HepG2 (cell line): ENCODE measurements at regions not wholly inside any gene's neighbourhood (a gene's known extent, or its start where the extent isn't known, plus 50 kb on each side); places are given as distances from the start of the nearest gene placed in this dataset.
"Not testable (repeated sequence)": the region's sequence is repeated elsewhere in the genome, so short reads cannot be mapped to it uniquely, and the experiment has no call there.

ENCODE experiments used
- ATAC-seq: fragments of 200-7000 bp; cut with Tn5 transposase; 3 replicates; pipeline ENCODE4 v1.9.1; 2020; ENCODE audit warnings: mild to moderate bottlenecking, moderate library complexity
- BruUV-seq: library from RNA; stranded (reverse); fragments of 400-500 nt; replicated peaks from 2 replicates; lab custom pipeline; 2021; lab: Mats Ljungman, UMichigan
- CTCF ChIA-PET: fragments of 300-600 bp; formaldehyde crosslinking; extraction: SDS; loops from one replicate; lab custom pipeline; 2021; ENCODE audit warnings: low total read pairs, inconsistent platforms, low intra/inter-chr PET ratio; lab: Yijun Ruan, JAX
- POLR2A ChIA-PET: fragments of 350-600 bp; sonication (Branson Sonifier 250); formaldehyde crosslinking; loops from one replicate; lab custom pipeline; 2020; ENCODE audit warnings: antibody characterized with exemption, inconsistent platforms; lab: Yijun Ruan, JAX
- DNase-seq: peaks from one replicate; pipeline ENCODE4 v3.0.0-alpha.2; 2015; ENCODE audit warnings: low spot score
- FAIRE-seq: peaks from 3 replicates; lab custom pipeline; 2011; peaks lifted over from hg19 to GRCh38; lab: Jason Lieb, UNC
- H2AFZ ChIP-seq: one replicate; pipeline ENCODE4 v1.6.1; 2011; ENCODE audit warnings: low read length, inconsistent platforms
- H3K27ac ChIP-seq: fragments of 300-600 bp; 3 replicates; pipeline ENCODE4 v1.8.0; 2011; ENCODE audit warnings: mixed run types, mild to moderate bottlenecking, mixed read lengths, low read length, inconsistent platforms; ENCODE audit not compliant: insufficient read depth; ENCODE audit errors: extremely low read length
- H3K27me3 ChIP-seq, 2 experiments: fragments of 200-600 bp in 1 of 2; 2 replicates in 1 of 2; 3 replicates in 1 of 2; pipeline versions ENCODE4 v1.6.0 to v1.8.0; 2011; ENCODE audit warnings: low read length in 2 of 2, mild to moderate bottlenecking in 2 of 2, moderate library complexity in 2 of 2, inconsistent platforms in 1 of 2; ENCODE audit not compliant: insufficient read depth in 2 of 2, control insufficient read depth in 1 of 2
- H3K36me3 ChIP-seq, 2 experiments: fragments of 200-600 bp in 1 of 2; replicated peaks in 1 of 2; 2 replicates in 1 of 2; 3 replicates in 1 of 2; pipeline versions ENCODE4 v1.5.1 to v1.8.0; 2011; ENCODE audit warnings: low read length in 2 of 2, inconsistent platforms in 1 of 2; ENCODE audit not compliant: insufficient read depth in 2 of 2, control insufficient read depth in 1 of 2
- H3K4me1 ChIP-seq: 2 replicates; pipeline ENCODE4 v1.5.1; 2012; ENCODE audit warnings: low read length, inconsistent platforms; ENCODE audit not compliant: insufficient read depth
- H3K4me2 ChIP-seq: 2 replicates; pipeline ENCODE4 v1.6.0; 2011; ENCODE audit warnings: low read depth, low read length, inconsistent platforms
- H3K4me3 ChIP-seq, 3 experiments: fragments of 200-600 bp in 1 of 3; sonication (generic), shearing (Covaris generic) in 1 of 3; replicated peaks in 1 of 3; 2 replicates each; pipeline ENCODE4 v1.5.1; 2011 to 2016; ENCODE audit warnings: low read length in 3 of 3, inconsistent platforms in 2 of 3, low read depth in 2 of 3, mild to moderate bottlenecking in 2 of 3, control low read depth in 1 of 3, mixed read lengths in 1 of 3; ENCODE audit not compliant: insufficient read depth in 1 of 3
- H3K79me2 ChIP-seq: one replicate; pipeline ENCODE4 v1.6.1; 2011; ENCODE audit warnings: low read length, inconsistent platforms; ENCODE audit not compliant: insufficient read depth
- H3K9ac ChIP-seq: 2 replicates; pipeline ENCODE4 v1.6.0; 2011; ENCODE audit warnings: mild to moderate bottlenecking, low read depth, low read length, inconsistent platforms; ENCODE audit not compliant: insufficient read depth
- H3K9me3 ChIP-seq: 2 replicates; pipeline ENCODE4 v1.5.1; 2012; ENCODE audit warnings: mild to moderate bottlenecking, low read length
- H4K20me1 ChIP-seq: 2 replicates; pipeline ENCODE4 v1.6.0; 2011; ENCODE audit warnings: inconsistent platforms, mild to moderate bottlenecking, low read length, moderate library complexity; ENCODE audit not compliant: insufficient read depth
- GATAD2A ChIP-seq: IDR thresholded peaks from 2 replicates; pipeline ENCODE4 v1.6.1; 2016
- HNRNPL ChIP-seq: fragments of 200-400 bp; formaldehyde crosslinking; IDR thresholded peaks from 2 replicates; pipeline ENCODE4 v1.6.1; 2017; ENCODE audit warnings: mild to moderate bottlenecking, low read depth, low read length
- KDM2A ChIP-seq: sonication (generic); formaldehyde crosslinking; IDR thresholded peaks from 2 replicates; pipeline ENCODE4 v1.4.0; 2020; ENCODE audit warnings: low read depth, missing genetic modification reagents, borderline replicate concordance
- KLF6 ChIP-seq: IDR thresholded peaks from 2 replicates; pipeline ENCODE4 v1.8.0; 2016; ENCODE audit warnings: missing biosample characterization, missing genetic modification reagents
- PPARG ChIP-seq: conservative IDR thresholded peaks from 2 replicates; pipeline ENCODE4 v1.6.1; 2016; ENCODE audit warnings: missing biosample characterization, missing genetic modification reagents
- RXRB ChIP-seq: IDR thresholded peaks from 2 replicates; pipeline ENCODE4 v1.6.1; 2016; ENCODE audit warnings: borderline replicate concordance, missing genetic modification reagents, missing compliant biosample characterization
- SMC3 ChIP-seq: IDR thresholded peaks from 2 replicates; pipeline ENCODE4 v1.6.1; 2011; ENCODE audit warnings: low read length, improper control_type of control experiment
- STAG1 ChIP-seq: sonication (generic); formaldehyde crosslinking; IDR thresholded peaks from 2 replicates; pipeline ENCODE4 v1.4.0; 2020; ENCODE audit warnings: missing genetic modification reagents
- TGIF2 ChIP-seq: IDR thresholded peaks from 2 replicates; pipeline ENCODE4 v1.6.1; 2016; ENCODE audit warnings: control low read depth, missing compliant biosample characterization
- THAP11 ChIP-seq: IDR thresholded peaks from 2 replicates; pipeline ENCODE4 v1.6.1; 2016; ENCODE audit warnings: missing biosample characterization, missing genetic modification reagents
- XRCC5 ChIP-seq: fragments of 200-400 bp; formaldehyde crosslinking; optimal IDR thresholded peaks from 2 replicates; pipeline ENCODE3; 2017; ENCODE audit warnings: mild to moderate bottlenecking, low read length
- ZBTB25 ChIP-seq: IDR thresholded peaks from 2 replicates; pipeline ENCODE4 v1.6.1; 2018; ENCODE audit warnings: missing genetic modification reagents
- ZNF263 ChIP-seq: sonication (generic); formaldehyde crosslinking; IDR thresholded peaks from 2 replicates; pipeline ENCODE4 v1.4.0; 2020; ENCODE audit warnings: missing genetic modification reagents
- ZNF724P ChIP-seq: sonication (generic); formaldehyde crosslinking; IDR thresholded peaks from 2 replicates; pipeline ENCODE4 v1.8.0; 2022; ENCODE audit warnings: missing genetic modification reagents, borderline replicate concordance
- WGBS: methylation state at CpG from one replicate; pipeline ENCODE4 v1.1.6; 2017; ENCODE audit warnings: low lambda C conversion rate; 5-methylcytosine and 5-hydroxymethylcytosine counted together
- in situ Hi-C: cut with HindIII; loops from 2 replicates; pipeline ENCODE4 v1.10.0; 2017; ENCODE audit warnings: low pct_unique_long_range_greater_than_20kb; ENCODE audit not compliant: extremely low pct_ligation_motif_present
- intact Hi-C: fragments of 100-400 bp; cut with micrococcal nuclease; formaldehyde crosslinking; loops from one replicate; pipeline ENCODE4 v1.10.0; 2022; ENCODE audit not compliant: unreplicated experiment
- TF ChIP-seq, protein P1 (sequence below): sonication (generic); formaldehyde crosslinking; IDR thresholded peaks from 2 replicates; pipeline ENCODE4 v1.4.0; 2020; ENCODE audit warnings: missing genetic modification reagents
- TF ChIP-seq, protein P2 (sequence below): sonication (generic); formaldehyde crosslinking; IDR thresholded peaks from 2 replicates; pipeline ENCODE4 v1.5.1; 2020; ENCODE audit warnings: mild to moderate bottlenecking, missing genetic modification reagents, moderate library complexity

DNA sequence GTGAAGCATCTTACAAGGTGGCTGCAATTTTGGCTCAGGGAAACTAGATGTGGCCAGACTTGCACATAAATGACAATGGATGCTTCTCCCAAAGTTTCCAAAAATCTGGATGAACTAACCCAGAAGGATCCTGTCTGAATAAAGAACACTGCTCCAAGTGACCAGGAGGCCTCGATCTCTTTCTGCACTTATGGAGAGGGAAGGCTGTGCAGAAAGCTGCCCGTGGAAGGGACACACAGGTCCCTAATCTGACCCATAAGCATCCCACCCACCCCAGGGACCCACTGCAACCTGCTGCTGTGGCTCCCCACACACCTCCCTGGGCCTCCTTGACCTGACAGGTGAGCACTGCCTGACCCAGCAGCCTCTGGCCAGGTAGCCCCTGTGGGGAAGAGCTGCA is 74.6 kb upstream of the SEC14L1 start (continued):
- TF ChIP-seq RXRB (CRISPR knock-in tag), result no peak

- ATAC-seq (peak; percentile 94), DNase-seq (peak; percentile 54), FAIRE-seq (peak; percentile 94)
- intact Hi-C loops (loop anchor here (1.0 kb wide), 3 partner anchors 56 to 251 kb away; partner anchors contain the start of gene MGAT5B), in situ Hi-C loops (loop anchor here (10.0 kb wide), 1 partner anchor 242 kb away; no protein-coding TSS in a partner anchor)
- H3K4me2 ChIP-seq, H3K9ac ChIP-seq, POLR2A ChIA-PET, H3K36me3 ChIP-seq, H2AFZ ChIP-seq, H3K9me3 ChIP-seq, H3K4me3 ChIP-seq, H3K27ac ChIP-seq, H4K20me1 ChIP-seq, H3K4me1 ChIP-seq, H3K79me2 ChIP-seq, BruUV-seq: not testable (repeated sequence)
- 12% methylated on average over 10 of the region's 10 CpGs for WGBS
- H3K27me3 ChIP-seq, result peaks cover 1 to 39% of the 10 kb centered on the region in 2 experiments; a peak in 4 of 5 replicates
- CTCF ChIA-PET, result interaction anchor here (0.7 to 2.6 kb wide), 6 partner anchors 9 to 273 kb away, joined by 3 to 39 read pairs (median 4); partner anchors contain the start of gene MGAT5B
- TF ChIP-seq GATAD2A (CRISPR knock-in tag) (peak; percentile 41; the same call in 1 of the 2 replicates), STAG1 (CRISPR knock-in tag) (peak; percentile 94), ZBTB25 (CRISPR knock-in tag) (0 out of 2 replicates have a peak, but pooled peaks have one; percentile 28), SMC3 (peak; percentile 83), ZNF263 (0 out of 2 replicates have a peak, but pooled peaks have one; percentile 23), KLF6 (CRISPR knock-in tag) (0 out of 2 replicates have a peak, but pooled peaks have one; percentile 23), THAP11 (CRISPR knock-in tag) (0 out of 2 replicates have a peak, but pooled peaks have one; percentile 30), XRCC5 (peak; percentile 69), TGIF2 (CRISPR knock-in tag) (0 out of 2 replicates have a peak, but pooled peaks have one; percentile 27), KDM2A (CRISPR knock-in tag) (peak; percentile 80), HNRNPL (0 out of 2 replicates have a peak, but pooled peaks have one; percentile 22), ZNF724P (0 out of 2 replicates have a peak, but pooled peaks have one; percentile 63), PPARG (0 out of 2 replicates have a peak, but pooled peaks have one; percentile 22)
- TF ChIP-seq, protein P1, sequence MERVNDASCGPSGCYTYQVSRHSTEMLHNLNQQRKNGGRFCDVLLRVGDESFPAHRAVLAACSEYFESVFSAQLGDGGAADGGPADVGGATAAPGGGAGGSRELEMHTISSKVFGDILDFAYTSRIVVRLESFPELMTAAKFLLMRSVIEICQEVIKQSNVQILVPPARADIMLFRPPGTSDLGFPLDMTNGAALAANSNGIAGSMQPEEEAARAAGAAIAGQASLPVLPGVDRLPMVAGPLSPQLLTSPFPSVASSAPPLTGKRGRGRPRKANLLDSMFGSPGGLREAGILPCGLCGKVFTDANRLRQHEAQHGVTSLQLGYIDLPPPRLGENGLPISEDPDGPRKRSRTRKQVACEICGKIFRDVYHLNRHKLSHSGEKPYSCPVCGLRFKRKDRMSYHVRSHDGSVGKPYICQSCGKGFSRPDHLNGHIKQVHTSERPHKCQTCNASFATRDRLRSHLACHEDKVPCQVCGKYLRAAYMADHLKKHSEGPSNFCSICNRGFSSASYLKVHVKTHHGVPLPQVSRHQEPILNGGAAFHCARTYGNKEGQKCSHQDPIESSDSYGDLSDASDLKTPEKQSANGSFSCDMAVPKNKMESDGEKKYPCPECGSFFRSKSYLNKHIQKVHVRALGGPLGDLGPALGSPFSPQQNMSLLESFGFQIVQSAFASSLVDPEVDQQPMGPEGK (CRISPR knock-in tag), result peak; percentile 25; the same call in 1 of the 2 replicates
- TF ChIP-seq, protein P2, sequence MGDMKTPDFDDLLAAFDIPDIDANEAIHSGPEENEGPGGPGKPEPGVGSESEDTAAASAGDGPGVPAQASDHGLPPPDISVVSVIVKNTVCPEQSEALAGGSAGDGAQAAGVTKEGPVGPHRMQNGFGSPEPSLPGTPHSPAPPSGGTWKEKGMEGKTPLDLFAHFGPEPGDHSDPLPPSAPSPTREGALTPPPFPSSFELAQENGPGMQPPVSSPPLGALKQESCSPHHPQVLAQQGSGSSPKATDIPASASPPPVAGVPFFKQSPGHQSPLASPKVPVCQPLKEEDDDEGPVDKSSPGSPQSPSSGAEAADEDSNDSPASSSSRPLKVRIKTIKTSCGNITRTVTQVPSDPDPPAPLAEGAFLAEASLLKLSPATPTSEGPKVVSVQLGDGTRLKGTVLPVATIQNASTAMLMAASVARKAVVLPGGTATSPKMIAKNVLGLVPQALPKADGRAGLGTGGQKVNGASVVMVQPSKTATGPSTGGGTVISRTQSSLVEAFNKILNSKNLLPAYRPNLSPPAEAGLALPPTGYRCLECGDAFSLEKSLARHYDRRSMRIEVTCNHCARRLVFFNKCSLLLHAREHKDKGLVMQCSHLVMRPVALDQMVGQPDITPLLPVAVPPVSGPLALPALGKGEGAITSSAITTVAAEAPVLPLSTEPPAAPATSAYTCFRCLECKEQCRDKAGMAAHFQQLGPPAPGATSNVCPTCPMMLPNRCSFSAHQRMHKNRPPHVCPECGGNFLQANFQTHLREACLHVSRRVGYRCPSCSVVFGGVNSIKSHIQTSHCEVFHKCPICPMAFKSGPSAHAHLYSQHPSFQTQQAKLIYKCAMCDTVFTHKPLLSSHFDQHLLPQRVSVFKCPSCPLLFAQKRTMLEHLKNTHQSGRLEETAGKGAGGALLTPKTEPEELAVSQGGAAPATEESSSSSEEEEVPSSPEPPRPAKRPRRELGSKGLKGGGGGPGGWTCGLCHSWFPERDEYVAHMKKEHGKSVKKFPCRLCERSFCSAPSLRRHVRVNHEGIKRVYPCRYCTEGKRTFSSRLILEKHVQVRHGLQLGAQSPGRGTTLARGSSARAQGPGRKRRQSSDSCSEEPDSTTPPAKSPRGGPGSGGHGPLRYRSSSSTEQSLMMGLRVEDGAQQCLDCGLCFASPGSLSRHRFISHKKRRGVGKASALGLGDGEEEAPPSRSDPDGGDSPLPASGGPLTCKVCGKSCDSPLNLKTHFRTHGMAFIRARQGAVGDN, result peak; percentile 35; the same call in 1 of the 2 replicates
These were observed 73.9 kb upstream of the SEC14L1 start for GRCh38 chr17:77066726-77067409.
